ENCODE measurements at regions not wholly inside any gene's neighbourhood (a gene's known extent, or its start where the extent isn't known, plus 50 kb on each side); places are given as distances from the start of the nearest gene placed in this dataset.

DNA sequence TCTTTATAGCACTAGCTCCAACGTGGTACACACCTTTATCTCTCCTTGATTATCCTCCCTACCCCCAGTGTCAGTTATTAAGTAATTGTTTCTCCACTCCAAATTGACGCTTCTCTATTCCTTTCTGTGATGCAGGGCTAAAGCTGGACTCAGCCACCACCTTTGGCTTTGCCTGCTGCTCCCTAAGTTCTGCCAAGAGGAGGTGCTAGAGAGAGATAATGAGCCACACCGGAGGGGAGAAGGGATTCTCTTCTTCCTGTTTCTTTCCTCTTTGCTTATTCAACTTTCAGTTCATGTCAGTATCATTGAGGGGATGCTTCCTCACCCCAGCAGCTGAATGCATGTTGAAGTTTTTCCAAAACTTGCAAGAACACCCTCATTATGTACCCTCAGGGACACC is 176.5 kb downstream of the GBA3 start:
- Histone ChIP-seq H3K4me1 (no peaks in the 10 kb centered on the region), H3K36me3 (no peaks in the 10 kb centered on the region), H3K4me3 (no peak overlapping the region), H3K27ac (replicated peaks in 1 of 4) (no peak overlapping the region), H3K27me3 (no peaks in the 10 kb centered on the region), H3K9me3 (no peaks in the 10 kb centered on the region)
- no peak for TF ChIP-seq POLR2AphosphoS5 (IDR thresholded peaks at IDR 0.05)
- TF ChIP-seq EP300 (IDR thresholded peaks at IDR 0.05), result no peak
- no peak for TF ChIP-seq CTCF (IDR thresholded peaks at IDR 0.05)
- TF ChIP-seq POLR2A (IDR thresholded peaks at IDR 0.05; ENCODE audit: low read depth), result no peak
- no peak for DNase-seq (ENCODE audit: extremely low spot score)
- intact Hi-C loops (cut with DNase I), result no loop called here
- 38% methylated on average over 3 of the region's 3 CpGs for WGBS

Data from esophagus muscularis mucosa (tissue), 4 donors.